AG10803 (cell line): ENCODE measurements at regions not wholly inside any gene's neighbourhood (a gene's known extent, or its start where the extent isn't known, plus 50 kb on each side); places are given as distances from the start of the nearest gene placed in this dataset.

Experiments used
- DNase-seq: peaks from one replicate; pipeline ENCODE4 v3.0.0; 2010; ENCODE audit warnings: low read depth
- H3K4me3 ChIP-seq: 2 replicates; pipeline ENCODE4 v1.5.1; 2011; ENCODE audit warnings: mild to moderate bottlenecking, low read length, control low read depth
- CTCF ChIP-seq: conservative IDR thresholded peaks from 2 replicates; pipeline ENCODE4 v1.5.1; 2011; ENCODE audit warnings: mild to moderate bottlenecking, low read length, control low read depth, inconsistent platforms

DNA sequence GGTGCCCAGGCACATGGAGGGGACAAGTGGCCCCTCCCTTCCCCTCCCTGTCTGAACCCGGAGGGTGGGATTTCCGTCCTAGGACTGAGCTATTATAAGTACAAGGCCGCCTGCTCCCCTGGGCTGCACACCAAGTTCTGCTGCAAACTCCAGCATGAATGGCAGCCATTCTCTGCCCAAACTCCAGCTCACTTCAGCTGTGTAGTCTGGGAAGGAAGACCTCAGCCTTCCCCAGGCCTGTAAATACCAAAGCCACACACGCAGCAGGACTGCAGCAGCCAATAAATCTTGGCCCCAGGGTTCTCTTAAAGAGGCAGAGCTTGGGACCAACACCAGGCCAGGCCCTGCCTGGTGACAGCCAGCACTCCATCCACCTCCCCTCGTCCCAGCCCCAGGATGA lies 291.3 kb upstream of the ZMIZ1 start:
- no peak overlapping the region for H3K4me3 ChIP-seq
- no peak for TF ChIP-seq CTCF
- DNase-seq: peak; percentile 76

DNA sequence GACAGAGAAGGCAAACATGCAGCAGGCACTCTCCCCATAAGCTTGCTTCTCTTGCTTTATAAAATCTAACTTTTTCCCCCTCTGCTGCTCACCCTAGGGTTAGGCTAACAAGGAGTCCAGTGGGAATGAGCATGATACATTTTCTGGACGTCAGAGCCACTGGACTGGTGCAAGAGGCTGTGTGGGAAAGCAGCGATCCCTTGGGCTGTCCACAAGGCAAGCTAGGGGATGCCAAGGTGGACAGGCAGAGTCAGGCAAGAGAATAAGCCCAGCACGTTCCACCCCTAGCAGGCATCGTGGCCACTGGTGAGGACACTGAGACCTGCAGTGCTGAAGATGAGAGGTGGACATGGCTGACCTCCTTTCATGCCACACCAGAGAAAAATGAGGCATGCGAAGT lies 290.9 kb upstream of the ZMIZ1 start:
- no peak overlapping the region for H3K4me3 ChIP-seq
- no peak for TF ChIP-seq CTCF
- peak; percentile 55 for DNase-seq

DNA sequence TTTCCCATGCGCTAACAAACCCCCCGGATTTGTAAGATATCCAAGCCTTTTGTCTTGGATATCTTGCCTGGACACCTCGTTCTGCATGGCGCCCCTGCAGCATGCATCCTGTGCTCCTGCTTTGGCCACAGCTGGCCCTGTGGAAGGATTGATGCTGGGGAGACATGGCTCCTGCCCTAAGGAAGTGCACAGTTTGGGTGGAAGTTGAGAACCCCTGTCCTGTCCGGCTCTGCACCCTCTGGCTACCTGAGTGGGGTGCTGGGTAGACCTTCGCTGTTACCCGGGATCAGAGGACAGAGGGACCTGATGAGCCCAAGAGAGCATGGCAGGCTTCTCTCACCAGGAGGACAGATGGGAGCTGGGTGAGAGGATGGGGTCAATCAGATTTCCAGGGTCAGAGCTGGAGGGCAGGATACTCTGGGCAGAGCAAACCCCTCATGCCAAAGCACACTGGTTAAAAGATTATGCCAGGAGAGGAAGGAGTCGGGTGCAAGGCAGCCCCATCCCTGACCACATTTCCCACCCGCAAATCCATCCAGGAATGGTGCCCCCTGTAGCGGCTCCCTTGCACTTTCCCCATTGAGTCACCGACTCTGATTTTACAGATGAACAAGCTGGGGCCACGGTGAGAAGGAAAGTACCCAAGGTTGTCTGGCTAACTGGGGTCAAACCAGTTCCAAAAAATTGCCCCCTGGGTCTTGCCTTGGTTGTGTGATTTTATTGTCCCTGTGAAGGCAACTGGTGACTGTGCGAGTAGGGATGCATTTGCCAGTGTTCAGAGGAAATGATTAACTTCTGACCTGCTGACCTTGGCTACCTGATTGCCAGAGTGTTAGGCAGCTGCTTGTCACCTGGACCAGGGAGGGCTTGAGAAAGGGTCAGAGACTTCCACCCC lies 290.1 kb upstream of the ZMIZ1 start:
- no peak for TF ChIP-seq CTCF
- no peak for DNase-seq
- H3K4me3 ChIP-seq: no peak overlapping the region

DNA sequence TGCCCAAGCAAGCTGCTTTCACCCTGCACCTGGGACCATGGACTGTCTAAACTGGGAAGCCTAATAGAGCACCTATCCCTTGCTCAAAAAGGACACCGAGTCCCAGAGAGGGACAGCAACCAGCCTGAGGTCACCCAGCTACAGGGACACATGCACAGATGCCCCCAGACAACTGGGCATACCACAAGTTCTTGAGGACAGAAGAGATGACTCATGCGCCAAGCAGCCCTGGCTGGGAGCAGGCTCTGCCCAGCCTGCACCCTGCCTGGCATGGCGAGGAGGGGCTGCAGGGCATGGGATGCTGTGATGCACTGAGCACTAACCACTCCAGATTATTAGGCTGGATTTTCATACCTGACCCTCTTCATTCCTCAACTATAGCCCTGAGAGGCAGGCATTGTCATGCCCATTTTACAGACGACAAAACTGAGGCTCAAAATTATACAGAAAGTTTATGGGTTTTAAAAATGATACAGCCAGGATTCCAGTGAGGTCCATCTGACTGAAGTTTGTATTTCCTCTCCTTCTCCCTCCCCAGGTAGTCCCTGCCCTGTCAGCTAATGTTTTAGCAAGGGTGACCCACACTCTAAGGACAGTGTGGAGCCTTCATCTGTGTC lies 289.3 kb upstream of the ZMIZ1 start:
- DNase-seq: peak; percentile 31
- no peak for TF ChIP-seq CTCF
- H3K4me3 ChIP-seq: no peak overlapping the region

DNA sequence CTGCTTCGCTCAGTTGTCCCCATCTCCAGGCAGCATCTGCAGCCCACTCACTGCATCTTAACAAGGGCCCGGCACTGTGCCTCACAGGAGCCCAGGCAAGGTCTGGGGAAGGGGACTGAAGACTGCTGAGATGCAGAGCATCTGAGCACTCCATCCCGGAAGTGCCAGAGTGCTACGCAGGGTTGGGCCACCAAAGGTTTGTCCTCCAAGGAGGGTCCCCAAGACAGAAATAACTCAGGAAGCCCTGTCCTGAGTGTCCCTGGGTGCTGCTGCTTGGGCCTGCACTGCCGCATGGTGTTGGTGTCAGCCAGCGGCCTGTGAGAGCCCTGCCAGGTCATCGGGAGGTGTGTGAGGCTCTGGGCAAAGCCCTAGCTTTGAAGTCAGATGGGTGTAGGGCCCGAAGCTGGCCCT lies 288.2 kb upstream of the ZMIZ1 start:
- no peak for TF ChIP-seq CTCF
- no peak for DNase-seq
- H3K4me3 ChIP-seq: no peak overlapping the region

GRCh38 chr10:78781251-78781913 lies 287.4 kb upstream of the ZMIZ1 start:
- DNase-seq: no peak
- TF ChIP-seq CTCF: no peak
- no peak overlapping the region for H3K4me3 ChIP-seq

GRCh38 chr10:78781991-78782390 lies 286.8 kb upstream of the ZMIZ1 start:
- no peak for DNase-seq
- H3K4me3 ChIP-seq: no peak overlapping the region
- TF ChIP-seq CTCF: no peak
